GDM1 (cell line): ENCODE measurements at regions not wholly inside any gene's neighbourhood (a gene's known extent, or its start where the extent isn't known, plus 50 kb on each side); places are given as distances from the start of the nearest gene placed in this dataset.

Source experiments
- DNase-seq: peaks from one replicate; lab custom pipeline; 2025; lab: John Stamatoyannopoulos, UW

GRCh38 chr6:150712505-150713252, 113.0 kb downstream of the PLEKHG1 start:
- DNase-seq = no peak

GRCh38 chr6:150713487-150713886, 113.8 kb downstream of the PLEKHG1 start:
- DNase-seq = no peak

- DNase-seq = no peak
These were observed 114.2 kb downstream of the PLEKHG1 start for GRCh38 chr6:150713931-150714330.

GRCh38 chr6:150715133-150715532, 115.4 kb downstream of the PLEKHG1 start:
- no peak for DNase-seq

GRCh38 chr6:150717419-150717818, 117.7 kb downstream of the PLEKHG1 start:
- no peak for DNase-seq

GRCh38 chr6:150719099-150719766, 119.5 kb downstream of the PLEKHG1 start:
- DNase-seq = no peak

GRCh38 chr6:150719831-150720230, 120.1 kb downstream of the PLEKHG1 start:
- DNase-seq = no peak

GRCh38 chr6:150720774-150721233, 121.1 kb downstream of the PLEKHG1 start:
- DNase-seq = no peak

- no peak for DNase-seq
These were observed 122.0 kb downstream of the PLEKHG1 start for GRCh38 chr6:150721418-150722266.

- no peak for DNase-seq
These were observed 123.1 kb downstream of the PLEKHG1 start for GRCh38 chr6:150722614-150723344.

- DNase-seq = no peak
These were observed 123.6 kb downstream of the PLEKHG1 start for GRCh38 chr6:150723345-150723658.

- no peak for DNase-seq
These were observed 124.2 kb downstream of the PLEKHG1 start for GRCh38 chr6:150723857-150724256.

- no peak for DNase-seq
These were observed 126.1 kb downstream of the PLEKHG1 start for GRCh38 chr6:150725795-150726194.

- DNase-seq = no peak
These were observed 129.6 kb downstream of the PLEKHG1 start for GRCh38 chr6:150729188-150729748.

- no peak for DNase-seq
These were observed 131.2 kb downstream of the PLEKHG1 start for GRCh38 chr6:150730801-150731457.

- no peak for DNase-seq
These were observed 132.6 kb upstream of the MTHFD1L start for GRCh38 chr6:150732765-150733539.

- no peak for DNase-seq
These were observed 131.8 kb upstream of the MTHFD1L start for GRCh38 chr6:150733726-150734125.

GRCh38 chr6:150734235-150734634, 131.3 kb upstream of the MTHFD1L start:
- DNase-seq = no peak

- DNase-seq = no peak
These were observed 130.1 kb upstream of the MTHFD1L start for GRCh38 chr6:150735341-150735851.

- DNase-seq = no peak
These were observed 127.3 kb upstream of the MTHFD1L start for GRCh38 chr6:150738092-150738629.
